IMR-90 (cell line): ENCODE measurements at regions not wholly inside any gene's neighbourhood (a gene's known extent, or its start where the extent isn't known, plus 50 kb on each side); places are given as distances from the start of the nearest gene placed in this dataset.

ENCODE experiments used
- ATAC-seq: fragments of 200-7000 bp; cut with Tn5 transposase; 2 replicates; pipeline ENCODE4 v1.9.1; 2020; ENCODE audit warnings: low read depth, mild to moderate bottlenecking, moderate library complexity
- BruUV-seq: library from RNA; stranded (reverse); fragments of 400-500 nt; replicated peaks from 2 replicates; lab custom pipeline; 2021; lab: Mats Ljungman, UMichigan
- CTCF ChIA-PET: fragments of 300-600 bp; formaldehyde crosslinking; extraction: SDS; loops from one replicate; lab custom pipeline; 2021; ENCODE audit warnings: antibody characterized with exemption; lab: Yijun Ruan, JAX
- POLR2A ChIA-PET: fragments of 300-600 bp; sonication (Branson Sonifier 250); formaldehyde crosslinking; loops from one replicate; lab custom pipeline; 2022; ENCODE audit warnings: antibody characterized with exemption; ENCODE audit not compliant: unreplicated experiment; lab: Charles Lee
- DNase-seq: peaks from one replicate; pipeline ENCODE4 v3.0.0; 2013
- H2AFZ ChIP-seq: replicated peaks from 2 replicates; pipeline ENCODE3; 2013; ENCODE audit warnings: low read length, mild to moderate bottlenecking; ENCODE audit not compliant: poor library complexity
- H2AK5ac ChIP-seq: 2 replicates; pipeline ENCODE4 v1.6.1; 2013; ENCODE audit warnings: low read depth, low read length, inconsistent platforms
- H2AK9ac ChIP-seq: replicated peaks from 2 replicates; pipeline ENCODE3; 2013; ENCODE audit warnings: mild to moderate bottlenecking, low read depth, low read length, moderate library complexity; ENCODE audit not compliant: poor library complexity
- H2BK120ac ChIP-seq: 2 replicates; pipeline ENCODE4 v1.6.1; 2013; ENCODE audit warnings: low read depth, low read length, inconsistent platforms
- H2BK15ac ChIP-seq: 3 replicates; pipeline ENCODE4 v1.6.1; 2013; ENCODE audit warnings: low read depth, low read length, inconsistent platforms
- H2BK20ac ChIP-seq: 2 replicates; pipeline ENCODE4 v1.6.1; 2013; ENCODE audit warnings: low read depth, mild to moderate bottlenecking, inconsistent platforms, low read length, moderate library complexity
- H2BK5ac ChIP-seq: 2 replicates; pipeline ENCODE4 v1.6.1; 2013; ENCODE audit warnings: mild to moderate bottlenecking, low read depth, low read length, inconsistent platforms; ENCODE audit not compliant: poor library complexity, severe bottlenecking
- H3K14ac ChIP-seq: replicated peaks from 2 replicates; pipeline ENCODE4 v1.6.1; 2013; ENCODE audit warnings: low read depth, low read length, inconsistent platforms
- H3K18ac ChIP-seq: 2 replicates; pipeline ENCODE4 v1.6.1; 2013; ENCODE audit warnings: low read depth, low read length, control low read depth
- H3K23ac ChIP-seq: 2 replicates; pipeline ENCODE4 v1.6.1; 2013; ENCODE audit warnings: low read depth, low read length, inconsistent platforms
- H3K27ac ChIP-seq: 2 replicates; pipeline ENCODE4 v1.5.1; 2013; ENCODE audit warnings: mild to moderate bottlenecking, control low read depth, low read length; ENCODE audit not compliant: insufficient read depth
- H3K27me3 ChIP-seq: 2 replicates; pipeline ENCODE4 v1.6.1; 2013; ENCODE audit warnings: low read length; ENCODE audit not compliant: control insufficient read depth, insufficient read depth
- H3K36me3 ChIP-seq: 2 replicates; pipeline ENCODE4 v1.6.1; 2013; ENCODE audit warnings: low read length, mixed read lengths; ENCODE audit not compliant: control insufficient read depth, insufficient read depth
- H3K4ac ChIP-seq: 2 replicates; pipeline ENCODE4 v1.6.1; 2013; ENCODE audit warnings: low read depth, low read length, inconsistent platforms
- H3K4me1 ChIP-seq: 2 replicates; pipeline ENCODE4 v1.6.1; 2013; ENCODE audit warnings: low read length, mixed read lengths; ENCODE audit not compliant: control insufficient read depth, insufficient read depth
- H3K4me2 ChIP-seq: 2 replicates; pipeline ENCODE4 v1.6.1; 2013; ENCODE audit warnings: low read depth, mild to moderate bottlenecking, control low read depth, low read length, moderate library complexity
- H3K4me3 ChIP-seq: 2 replicates; pipeline ENCODE4 v1.5.1; 2013; ENCODE audit warnings: low read depth, mild to moderate bottlenecking, control low read depth, low read length, moderate library complexity; ENCODE audit not compliant: insufficient read depth
- H3K56ac ChIP-seq: 2 replicates; pipeline ENCODE4 v1.6.1; 2013; ENCODE audit warnings: low read length, inconsistent platforms; ENCODE audit not compliant: insufficient read depth; ENCODE audit errors: extremely low read depth
- H3K79me1 ChIP-seq, 2 experiments: 2 replicates each; pipeline ENCODE4 v1.6.1; 2013; ENCODE audit warnings: low read length in 2 of 2, inconsistent platforms in 1 of 2, low read depth in 1 of 2
- H3K9ac ChIP-seq: 2 replicates; pipeline ENCODE4 v1.6.1; 2013; ENCODE audit warnings: low read depth, low read length, control low read depth
- H3K9me1 ChIP-seq: 2 replicates; pipeline ENCODE4 v1.6.1; 2013; ENCODE audit warnings: low read length, inconsistent platforms; ENCODE audit not compliant: insufficient read depth
- H3K9me3 ChIP-seq: 2 replicates; pipeline ENCODE4 v1.6.1; 2013; ENCODE audit warnings: low read length; ENCODE audit not compliant: control insufficient read depth, insufficient read depth
- H4K20me1 ChIP-seq: 2 replicates; pipeline ENCODE4 v1.6.1; 2013; ENCODE audit warnings: low read length, inconsistent platforms; ENCODE audit not compliant: insufficient read depth
- H4K5ac ChIP-seq: 2 replicates; pipeline ENCODE4 v1.6.1; 2013; ENCODE audit warnings: mild to moderate bottlenecking, low read depth, low read length, control low read depth
- H4K8ac ChIP-seq, 2 experiments: 2 replicates each; pipeline ENCODE4 v1.6.1; 2013; ENCODE audit warnings: low read depth in 2 of 2, low read length in 2 of 2, control low read depth in 1 of 2, inconsistent platforms in 1 of 2
- H4K91ac ChIP-seq: 2 replicates; pipeline ENCODE4 v1.6.1; 2013; ENCODE audit warnings: low read depth, low read length, inconsistent platforms; ENCODE audit not compliant: insufficient read depth
- CEBPB ChIP-seq: IDR thresholded peaks from 2 replicates; pipeline ENCODE4 v1.6.1; 2012; ENCODE audit warnings: low read depth, low read length, improper control_type of control experiment
- CHD1 ChIP-seq: IDR thresholded peaks from 2 replicates; pipeline ENCODE4 v1.6.1; 2012; ENCODE audit warnings: low read depth, low read length, improper control_type of control experiment
- MAZ ChIP-seq: IDR thresholded peaks from 2 replicates; pipeline ENCODE4 v1.6.1; 2012; ENCODE audit warnings: low read depth, mild to moderate bottlenecking, low read length, improper control_type of control experiment, moderate library complexity, borderline replicate concordance
- NFE2L2 ChIP-seq: fragments of 150-350 bp; IDR thresholded peaks from 2 replicates; pipeline ENCODE4 v1.6.1; 2016; ENCODE audit warnings: low read depth, mild to moderate bottlenecking, low read length
- RAD21 ChIP-seq: IDR thresholded peaks from 2 replicates; pipeline ENCODE4 v1.6.1; 2012; ENCODE audit warnings: low read length, improper control_type of control experiment
- SMC3 ChIP-seq: fragments of 150-350 bp; IDR thresholded peaks from 2 replicates; pipeline ENCODE4 v1.6.1; 2016; ENCODE audit warnings: low read depth, mild to moderate bottlenecking, antibody characterized with exemption, low read length, moderate library complexity
- WGBS, 2 experiments: methylation state at CpG; one replicate each; pipeline versions ENCODE4 v1.1.5 to v1.1.7; 2013; ENCODE audit warnings: missing lambda C conversion rate in 2 of 2; ENCODE audit not compliant: insufficient read length in 1 of 2; ENCODE audit errors: extremely low coverage in 2 of 2; 5-methylcytosine and 5-hydroxymethylcytosine counted together
- dilution Hi-C: fragments of 300-500 bp; cut with HindIII; formaldehyde crosslinking; loops from one replicate; pipeline ENCODE4 v1.14.3; 2018; ENCODE audit warnings: low sequenced_read_pairs; ENCODE audit not compliant: unreplicated experiment
- in situ Hi-C: fragments of 300-500 bp; cut with MboI; formaldehyde crosslinking; loops from 3 replicates; pipeline ENCODE4 v1.14.3; 2019; ENCODE audit warnings: low sequenced_read_pairs, inconsistent platforms, mixed read lengths
- intact Hi-C: fragments of 100-400 bp; cut with micrococcal nuclease; formaldehyde crosslinking; loops from 2 replicates; pipeline ENCODE4 v1.10.0; 2022
- TF ChIP-seq, protein P1 (sequence below): fragments of 150-350 bp; IDR thresholded peaks from 2 replicates; pipeline ENCODE4 v1.6.1; 2016; ENCODE audit warnings: low read depth, mild to moderate bottlenecking, low read length, moderate library complexity, borderline replicate concordance
- TF ChIP-seq, protein P2 (sequence below): fragments of 150-350 bp; IDR thresholded peaks from 2 replicates; pipeline ENCODE4 v1.6.1; 2017; ENCODE audit warnings: mild to moderate bottlenecking, antibody characterized with exemption, low read length, low read depth

DNA sequence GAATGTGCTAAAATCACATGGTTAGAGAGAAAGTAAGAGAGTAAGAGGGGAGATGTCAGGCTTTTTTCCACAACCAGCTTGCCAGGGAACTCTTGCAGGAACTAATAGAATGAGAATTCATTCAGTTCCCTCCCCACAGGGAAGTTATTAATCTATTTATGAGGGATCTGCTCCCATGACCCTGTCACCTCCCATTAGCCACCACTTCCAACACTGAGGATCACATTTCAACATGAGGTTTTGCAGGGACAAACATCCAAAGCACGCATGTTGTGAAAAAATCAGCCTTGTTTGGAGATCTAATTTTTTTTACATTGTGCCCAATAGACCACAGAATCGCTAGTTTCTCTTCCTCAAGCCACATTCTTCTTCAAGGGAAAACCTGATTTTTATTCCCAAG is 904.0 kb downstream of the TBL1XR1 start:
- Histone ChIP-seq H3K4me1 (no peaks in the 10 kb centered on the region), H2BK20ac (no peak overlapping the region), H3K27me3 (no peaks in the 10 kb centered on the region), H2BK120ac (no peak overlapping the region), H3K79me1 (no peaks in the 10 kb centered on the region), H3K4me2 (no peak overlapping the region; the same call in 1 of the 2 replicates), H3K9ac (no peak overlapping the region), H3K23ac (no peak overlapping the region), H3K4me3 (no peak overlapping the region), H3K14ac (no peak overlapping the region), H3K4ac (no peak overlapping the region), H2AK9ac (no peak overlapping the region), H3K56ac (no peak overlapping the region), H3K9me1 (no peaks in the 10 kb centered on the region), H3K9me3 (no peaks in the 10 kb centered on the region), H2BK5ac (no peak overlapping the region), H3K18ac (no peak overlapping the region), H4K8ac (no peak overlapping the region), H2BK15ac (no peak overlapping the region), H4K5ac (no peak overlapping the region), H3K27ac (no peak overlapping the region), H3K36me3 (no peaks in the 10 kb centered on the region), H4K91ac (no peak overlapping the region), H2AK5ac (no peak overlapping the region), H4K20me1 (no peaks in the 10 kb centered on the region), H2AFZ (no peak overlapping the region)
- WGBS, 2 experiments = no CpG with 5 or more reads among the region's 2 CpGs
- TF ChIP-seq, protein P1, sequence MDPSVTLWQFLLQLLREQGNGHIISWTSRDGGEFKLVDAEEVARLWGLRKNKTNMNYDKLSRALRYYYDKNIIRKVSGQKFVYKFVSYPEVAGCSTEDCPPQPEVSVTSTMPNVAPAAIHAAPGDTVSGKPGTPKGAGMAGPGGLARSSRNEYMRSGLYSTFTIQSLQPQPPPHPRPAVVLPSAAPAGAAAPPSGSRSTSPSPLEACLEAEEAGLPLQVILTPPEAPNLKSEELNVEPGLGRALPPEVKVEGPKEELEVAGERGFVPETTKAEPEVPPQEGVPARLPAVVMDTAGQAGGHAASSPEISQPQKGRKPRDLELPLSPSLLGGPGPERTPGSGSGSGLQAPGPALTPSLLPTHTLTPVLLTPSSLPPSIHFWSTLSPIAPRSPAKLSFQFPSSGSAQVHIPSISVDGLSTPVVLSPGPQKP = no peak
- TF ChIP-seq MAZ = no peak
- TF ChIP-seq NFE2L2 = no peak
- TF ChIP-seq RAD21 = no peak
- TF ChIP-seq CHD1 = no peak
- TF ChIP-seq, protein P2, sequence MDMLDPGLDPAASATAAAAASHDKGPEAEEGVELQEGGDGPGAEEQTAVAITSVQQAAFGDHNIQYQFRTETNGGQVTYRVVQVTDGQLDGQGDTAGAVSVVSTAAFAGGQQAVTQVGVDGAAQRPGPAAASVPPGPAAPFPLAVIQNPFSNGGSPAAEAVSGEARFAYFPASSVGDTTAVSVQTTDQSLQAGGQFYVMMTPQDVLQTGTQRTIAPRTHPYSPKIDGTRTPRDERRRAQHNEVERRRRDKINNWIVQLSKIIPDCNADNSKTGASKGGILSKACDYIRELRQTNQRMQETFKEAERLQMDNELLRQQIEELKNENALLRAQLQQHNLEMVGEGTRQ = no peak
- no peak for TF ChIP-seq SMC3
- TF ChIP-seq CEBPB = no peak
- DNase-seq (no peak), ATAC-seq (no peak)
- dilution Hi-C loops = no loop called here
- ChIA-PET POLR2A (no interaction called here), CTCF (no interaction called here)
- intact Hi-C loops = no loop called here
- in situ Hi-C loops = no loop called here
- BruUV-seq = no TSS peak
